C4-2B (cell line): ENCODE measurements at regions not wholly inside any gene's neighbourhood (a gene's known extent, or its start where the extent isn't known, plus 50 kb on each side); places are given as distances from the start of the nearest gene placed in this dataset.

Source experiments
- CTCF ChIP-seq: fragments of 450-650 bp; conservative IDR thresholded peaks from 2 replicates; pipeline ENCODE4 v1.5.1; 2017; ENCODE audit warnings: mild to moderate bottlenecking
- ZFX ChIP-seq: fragments of 450-650 bp; IDR thresholded peaks from 2 replicates; pipeline ENCODE4 v1.6.1; 2017

DNA sequence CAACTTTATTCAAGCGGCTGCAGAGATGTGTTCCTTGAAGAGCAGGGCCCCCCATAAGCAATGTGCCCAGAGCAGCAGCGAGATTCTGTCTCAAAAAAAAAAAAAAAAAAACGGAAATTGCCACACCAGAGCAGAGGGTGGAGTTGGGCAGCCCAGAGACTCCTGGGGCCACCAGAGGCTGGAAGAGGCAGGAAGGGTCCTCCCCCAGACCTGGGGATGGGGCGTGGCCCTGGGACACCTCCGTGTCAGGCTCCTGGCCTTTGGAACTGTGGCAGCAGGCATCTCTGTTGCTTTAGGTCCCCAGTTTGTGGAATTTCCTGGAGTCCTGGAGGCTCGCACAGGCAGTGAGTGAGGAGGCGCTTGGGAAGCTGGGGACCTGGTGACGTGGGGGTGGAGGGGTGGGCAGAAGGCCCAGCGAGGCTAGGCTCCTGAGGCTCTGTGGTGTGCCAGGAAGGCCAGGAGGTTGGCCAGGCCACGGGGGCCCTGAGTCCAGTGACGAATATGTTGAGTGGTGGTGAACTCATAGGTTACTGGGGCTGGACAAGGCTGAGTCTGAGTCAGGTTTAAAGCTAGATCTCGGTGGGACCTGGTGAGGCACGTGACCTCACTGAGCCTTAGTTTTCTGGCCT lies 735.6 kb downstream of the BRD1 start:
- TF ChIP-seq CTCF = no peak
- TF ChIP-seq ZFX = no peak
